HL-60 (cell line): ENCODE measurements at regions not wholly inside any gene's neighbourhood (a gene's known extent, or its start where the extent isn't known, plus 50 kb on each side); places are given as distances from the start of the nearest gene placed in this dataset.

ENCODE experiments used
- DNase-seq, 2 experiments: peaks; one replicate each; pipeline ENCODE4 v3.0.0-alpha.2; 2010 to 2020; ENCODE audit warnings: low read depth in 1 of 2, low spot score in 1 of 2
- H3K27ac ChIP-seq: fragments of 250-450 bp; sonication (Bioruptor Pico); replicated peaks from 2 replicates; pipeline ENCODE4 v1.5.1; 2020; ENCODE audit warnings: mild to moderate bottlenecking, moderate library complexity
- H3K27me3 ChIP-seq: fragments of 250-450 bp; sonication (Bioruptor Pico); 2 replicates; pipeline ENCODE4 v1.5.1; 2021; ENCODE audit warnings: mild to moderate bottlenecking, moderate library complexity; ENCODE audit not compliant: insufficient read depth, poor library complexity, severe bottlenecking
- H3K4me3 ChIP-seq: replicated peaks from 2 replicates; pipeline ENCODE4 v1.5.1; 2011; ENCODE audit warnings: mild to moderate bottlenecking, control low read depth, low read length; ENCODE audit not compliant: insufficient read depth
- GABPA ChIP-seq: IDR thresholded peaks from 2 replicates; pipeline ENCODE4 v1.6.1; 2012; ENCODE audit warnings: low read depth
- POLR2AphosphoS5 ChIP-seq: IDR thresholded peaks from 2 replicates; pipeline ENCODE4 v1.6.1; 2012; ENCODE audit warnings: low read depth
- SPI1 ChIP-seq: IDR thresholded peaks from 2 replicates; pipeline ENCODE4 v1.6.1; 2012; ENCODE audit warnings: low read depth, mild to moderate bottlenecking, borderline replicate concordance
- TF ChIP-seq, protein P1 (sequence below): IDR thresholded peaks from 2 replicates; pipeline ENCODE4 v1.6.1; 2012; ENCODE audit warnings: low read depth; ENCODE audit not compliant: insufficient replicate concordance
- TF ChIP-seq, protein P2 (sequence below): IDR thresholded peaks from one replicate; pipeline ENCODE4 v1.5.1; 2011; ENCODE audit warnings: low read length, control low read depth, inconsistent platforms; ENCODE audit not compliant: insufficient read depth

GRCh38 chr2:234747833-234748559, 203.8 kb upstream of the SH3BP4 start:
- H3K27me3 ChIP-seq = no peaks in the 10 kb centered on the region
- TF ChIP-seq, protein P1, sequence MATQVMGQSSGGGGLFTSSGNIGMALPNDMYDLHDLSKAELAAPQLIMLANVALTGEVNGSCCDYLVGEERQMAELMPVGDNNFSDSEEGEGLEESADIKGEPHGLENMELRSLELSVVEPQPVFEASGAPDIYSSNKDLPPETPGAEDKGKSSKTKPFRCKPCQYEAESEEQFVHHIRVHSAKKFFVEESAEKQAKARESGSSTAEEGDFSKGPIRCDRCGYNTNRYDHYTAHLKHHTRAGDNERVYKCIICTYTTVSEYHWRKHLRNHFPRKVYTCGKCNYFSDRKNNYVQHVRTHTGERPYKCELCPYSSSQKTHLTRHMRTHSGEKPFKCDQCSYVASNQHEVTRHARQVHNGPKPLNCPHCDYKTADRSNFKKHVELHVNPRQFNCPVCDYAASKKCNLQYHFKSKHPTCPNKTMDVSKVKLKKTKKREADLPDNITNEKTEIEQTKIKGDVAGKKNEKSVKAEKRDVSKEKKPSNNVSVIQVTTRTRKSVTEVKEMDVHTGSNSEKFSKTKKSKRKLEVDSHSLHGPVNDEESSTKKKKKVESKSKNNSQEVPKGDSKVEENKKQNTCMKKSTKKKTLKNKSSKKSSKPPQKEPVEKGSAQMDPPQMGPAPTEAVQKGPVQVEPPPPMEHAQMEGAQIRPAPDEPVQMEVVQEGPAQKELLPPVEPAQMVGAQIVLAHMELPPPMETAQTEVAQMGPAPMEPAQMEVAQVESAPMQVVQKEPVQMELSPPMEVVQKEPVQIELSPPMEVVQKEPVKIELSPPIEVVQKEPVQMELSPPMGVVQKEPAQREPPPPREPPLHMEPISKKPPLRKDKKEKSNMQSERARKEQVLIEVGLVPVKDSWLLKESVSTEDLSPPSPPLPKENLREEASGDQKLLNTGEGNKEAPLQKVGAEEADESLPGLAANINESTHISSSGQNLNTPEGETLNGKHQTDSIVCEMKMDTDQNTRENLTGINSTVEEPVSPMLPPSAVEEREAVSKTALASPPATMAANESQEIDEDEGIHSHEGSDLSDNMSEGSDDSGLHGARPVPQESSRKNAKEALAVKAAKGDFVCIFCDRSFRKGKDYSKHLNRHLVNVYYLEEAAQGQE = no peak
- TF ChIP-seq GABPA = no peak
- no peak for TF ChIP-seq SPI1
- no peak for TF ChIP-seq POLR2AphosphoS5
- TF ChIP-seq, protein P2, sequence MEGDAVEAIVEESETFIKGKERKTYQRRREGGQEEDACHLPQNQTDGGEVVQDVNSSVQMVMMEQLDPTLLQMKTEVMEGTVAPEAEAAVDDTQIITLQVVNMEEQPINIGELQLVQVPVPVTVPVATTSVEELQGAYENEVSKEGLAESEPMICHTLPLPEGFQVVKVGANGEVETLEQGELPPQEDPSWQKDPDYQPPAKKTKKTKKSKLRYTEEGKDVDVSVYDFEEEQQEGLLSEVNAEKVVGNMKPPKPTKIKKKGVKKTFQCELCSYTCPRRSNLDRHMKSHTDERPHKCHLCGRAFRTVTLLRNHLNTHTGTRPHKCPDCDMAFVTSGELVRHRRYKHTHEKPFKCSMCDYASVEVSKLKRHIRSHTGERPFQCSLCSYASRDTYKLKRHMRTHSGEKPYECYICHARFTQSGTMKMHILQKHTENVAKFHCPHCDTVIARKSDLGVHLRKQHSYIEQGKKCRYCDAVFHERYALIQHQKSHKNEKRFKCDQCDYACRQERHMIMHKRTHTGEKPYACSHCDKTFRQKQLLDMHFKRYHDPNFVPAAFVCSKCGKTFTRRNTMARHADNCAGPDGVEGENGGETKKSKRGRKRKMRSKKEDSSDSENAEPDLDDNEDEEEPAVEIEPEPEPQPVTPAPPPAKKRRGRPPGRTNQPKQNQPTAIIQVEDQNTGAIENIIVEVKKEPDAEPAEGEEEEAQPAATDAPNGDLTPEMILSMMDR = no peak
- no peak overlapping the region for H3K4me3 ChIP-seq
- DNase-seq = no peak
- no peak overlapping the region for H3K27ac ChIP-seq

GRCh38 chr2:234747032-234747431, 204.8 kb upstream of the SH3BP4 start:
- no peak for DNase-seq
- Histone ChIP-seq H3K4me3 (no peak overlapping the region), H3K27me3 (no peaks in the 10 kb centered on the region), H3K27ac (no peak overlapping the region)
- TF ChIP-seq, protein P1 = no peak
- no peak for TF ChIP-seq POLR2AphosphoS5
- TF ChIP-seq GABPA = no peak
- TF ChIP-seq SPI1 = no peak
- TF ChIP-seq, protein P2 = no peak

GRCh38 chr2:234745347-234745746, 206.5 kb upstream of the SH3BP4 start:
- H3K4me3 ChIP-seq = no peak overlapping the region
- H3K27ac ChIP-seq = no peak overlapping the region
- no peak for TF ChIP-seq POLR2AphosphoS5
- TF ChIP-seq, protein P1 = no peak
- TF ChIP-seq, protein P2 = no peak
- DNase-seq = no peak
- H3K27me3 ChIP-seq = no peaks in the 10 kb centered on the region
